HepG2 (cell line): ENCODE measurements at regions not wholly inside any gene's neighbourhood (a gene's known extent, or its start where the extent isn't known, plus 50 kb on each side); places are given as distances from the start of the nearest gene placed in this dataset.

Experiments
- ATRX ChIP-seq: sonication (generic); formaldehyde crosslinking; IDR thresholded peaks from 2 replicates; pipeline ENCODE4 v1.4.0; 2020; ENCODE audit warnings: missing genetic modification reagents, borderline replicate concordance
- BORCS8-MEF2B ChIP-seq: sonication (generic); formaldehyde crosslinking; IDR thresholded peaks from 2 replicates; pipeline ENCODE4 v1.8.0; 2022; ENCODE audit warnings: mild to moderate bottlenecking, missing genetic modification reagents
- DNMT3B ChIP-seq: conservative IDR thresholded peaks from 2 replicates; pipeline ENCODE4 v1.6.1; 2016; ENCODE audit warnings: missing biosample characterization, control low read depth
- GTF3A ChIP-seq: sonication (generic); formaldehyde crosslinking; conservative IDR thresholded peaks from 2 replicates; pipeline ENCODE4 v1.4.0; 2020; ENCODE audit warnings: mild to moderate bottlenecking, missing genetic modification reagents
- KDM5B ChIP-seq: sonication (generic); formaldehyde crosslinking; IDR thresholded peaks from 2 replicates; pipeline ENCODE4 v1.4.0; 2020; ENCODE audit warnings: missing genetic modification reagents, mild to moderate bottlenecking, borderline replicate concordance
- PAX8 ChIP-seq: sonication (generic); formaldehyde crosslinking; IDR thresholded peaks from 2 replicates; pipeline ENCODE4 v1.8.0; 2022; ENCODE audit warnings: mild to moderate bottlenecking, missing genetic modification reagents, borderline replicate concordance
- PITX1 ChIP-seq: sonication (generic); formaldehyde crosslinking; IDR thresholded peaks from 2 replicates; pipeline ENCODE4 v1.5.1; 2020; ENCODE audit warnings: mild to moderate bottlenecking, missing genetic modification reagents
- POGZ ChIP-seq: sonication (generic); formaldehyde crosslinking; IDR thresholded peaks from 2 replicates; pipeline ENCODE4 v1.4.0; 2020; ENCODE audit warnings: mild to moderate bottlenecking, missing genetic modification reagents
- SMAD1 ChIP-seq: sonication (generic); formaldehyde crosslinking; IDR thresholded peaks from 2 replicates; pipeline ENCODE4 v1.4.0; 2020; ENCODE audit warnings: missing genetic modification reagents, low read depth, mild to moderate bottlenecking, borderline replicate concordance
- ZFX ChIP-seq: sonication (generic); formaldehyde crosslinking; IDR thresholded peaks from 2 replicates; pipeline ENCODE4 v1.4.0; 2020; ENCODE audit warnings: mild to moderate bottlenecking, low read depth, missing genetic modification reagents, moderate library complexity
- ZNF136 ChIP-seq: sonication (generic); formaldehyde crosslinking; IDR thresholded peaks from 2 replicates; pipeline ENCODE4 v1.8.1; 2022; ENCODE audit warnings: low read depth, mild to moderate bottlenecking, moderate library complexity, missing genetic modification reagents
- ZNF891 ChIP-seq: sonication (generic); formaldehyde crosslinking; IDR thresholded peaks from 2 replicates; pipeline ENCODE4 v1.5.0; 2020; ENCODE audit warnings: mild to moderate bottlenecking, missing genetic modification reagents
- TF ChIP-seq, protein P1 (sequence below): sonication (generic); formaldehyde crosslinking; IDR thresholded peaks from 2 replicates; pipeline ENCODE4 v1.5.1; 2020; ENCODE audit warnings: mild to moderate bottlenecking, missing genetic modification reagents, moderate library complexity
- TF ChIP-seq, protein P2 (sequence below): sonication (generic); formaldehyde crosslinking; conservative IDR thresholded peaks from 2 replicates; pipeline ENCODE4 v1.8.0; 2022; ENCODE audit warnings: low read depth, missing genetic modification reagents
- TF ChIP-seq, protein P3 (sequence below): sonication (generic); formaldehyde crosslinking; conservative IDR thresholded peaks from 2 replicates; pipeline ENCODE4 v1.4.0; 2020; ENCODE audit warnings: missing genetic modification reagents
- TF ChIP-seq, protein P4 (sequence below): sonication (generic); formaldehyde crosslinking; IDR thresholded peaks from 2 replicates; pipeline ENCODE4 v1.8.0; 2022; ENCODE audit warnings: mild to moderate bottlenecking, missing genetic modification reagents; ENCODE audit not compliant: insufficient replicate concordance
- TF ChIP-seq, protein P5 (sequence below): sonication (generic); formaldehyde crosslinking; IDR thresholded peaks from 2 replicates; pipeline ENCODE4 v1.9.0; 2022; ENCODE audit warnings: missing genetic modification reagents, mild to moderate bottlenecking, borderline replicate concordance
- TF ChIP-seq, protein P6 (sequence below): IDR thresholded peaks from 2 replicates; pipeline ENCODE4 v1.6.1; 2012; ENCODE audit warnings: inconsistent platforms

DNA sequence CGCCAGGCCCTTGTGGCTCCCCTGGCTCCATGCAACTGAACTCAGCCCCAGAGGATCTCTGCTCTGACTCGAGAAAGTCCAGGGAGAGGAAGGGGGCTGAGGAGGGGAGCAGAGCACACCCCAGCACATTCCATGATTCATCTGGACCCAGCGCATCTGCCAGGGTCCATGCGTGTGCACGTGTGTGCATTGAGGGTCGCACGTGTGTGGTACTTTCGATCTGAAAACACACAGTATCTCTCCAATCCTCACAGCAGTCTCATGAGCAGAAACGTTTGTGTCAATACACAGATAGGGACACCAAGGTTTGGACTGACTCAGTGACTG is 146.4 kb upstream of the ID2 start (continued):
- TF ChIP-seq, protein P1, sequence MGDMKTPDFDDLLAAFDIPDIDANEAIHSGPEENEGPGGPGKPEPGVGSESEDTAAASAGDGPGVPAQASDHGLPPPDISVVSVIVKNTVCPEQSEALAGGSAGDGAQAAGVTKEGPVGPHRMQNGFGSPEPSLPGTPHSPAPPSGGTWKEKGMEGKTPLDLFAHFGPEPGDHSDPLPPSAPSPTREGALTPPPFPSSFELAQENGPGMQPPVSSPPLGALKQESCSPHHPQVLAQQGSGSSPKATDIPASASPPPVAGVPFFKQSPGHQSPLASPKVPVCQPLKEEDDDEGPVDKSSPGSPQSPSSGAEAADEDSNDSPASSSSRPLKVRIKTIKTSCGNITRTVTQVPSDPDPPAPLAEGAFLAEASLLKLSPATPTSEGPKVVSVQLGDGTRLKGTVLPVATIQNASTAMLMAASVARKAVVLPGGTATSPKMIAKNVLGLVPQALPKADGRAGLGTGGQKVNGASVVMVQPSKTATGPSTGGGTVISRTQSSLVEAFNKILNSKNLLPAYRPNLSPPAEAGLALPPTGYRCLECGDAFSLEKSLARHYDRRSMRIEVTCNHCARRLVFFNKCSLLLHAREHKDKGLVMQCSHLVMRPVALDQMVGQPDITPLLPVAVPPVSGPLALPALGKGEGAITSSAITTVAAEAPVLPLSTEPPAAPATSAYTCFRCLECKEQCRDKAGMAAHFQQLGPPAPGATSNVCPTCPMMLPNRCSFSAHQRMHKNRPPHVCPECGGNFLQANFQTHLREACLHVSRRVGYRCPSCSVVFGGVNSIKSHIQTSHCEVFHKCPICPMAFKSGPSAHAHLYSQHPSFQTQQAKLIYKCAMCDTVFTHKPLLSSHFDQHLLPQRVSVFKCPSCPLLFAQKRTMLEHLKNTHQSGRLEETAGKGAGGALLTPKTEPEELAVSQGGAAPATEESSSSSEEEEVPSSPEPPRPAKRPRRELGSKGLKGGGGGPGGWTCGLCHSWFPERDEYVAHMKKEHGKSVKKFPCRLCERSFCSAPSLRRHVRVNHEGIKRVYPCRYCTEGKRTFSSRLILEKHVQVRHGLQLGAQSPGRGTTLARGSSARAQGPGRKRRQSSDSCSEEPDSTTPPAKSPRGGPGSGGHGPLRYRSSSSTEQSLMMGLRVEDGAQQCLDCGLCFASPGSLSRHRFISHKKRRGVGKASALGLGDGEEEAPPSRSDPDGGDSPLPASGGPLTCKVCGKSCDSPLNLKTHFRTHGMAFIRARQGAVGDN (CRISPR knock-in tag), result peak; percentile 67
- TF ChIP-seq PITX1 (0 out of 2 replicates have a peak, but pooled peaks have one; percentile 39), ZNF891 (CRISPR knock-in tag) (0 out of 2 replicates have a peak, but pooled peaks have one; percentile 9), DNMT3B (no peak), SMAD1 (peak; percentile 59; the same call in 1 of the 2 replicates), ZNF136 (no peak), PAX8 (no peak), KDM5B (CRISPR knock-in tag) (peak; percentile 60; the same call in 1 of the 2 replicates), GTF3A (CRISPR knock-in tag) (0 out of 2 replicates have a peak, but pooled peaks have one; percentile 31), ATRX (CRISPR knock-in tag) (no peak), POGZ (0 out of 2 replicates have a peak, but pooled peaks have one; percentile 3), BORCS8-MEF2B (CRISPR knock-in tag) (0 out of 2 replicates have a peak, but pooled peaks have one; percentile 13), ZFX (peak; percentile 46; the same call in 1 of the 2 replicates)
- TF ChIP-seq, protein P2, sequence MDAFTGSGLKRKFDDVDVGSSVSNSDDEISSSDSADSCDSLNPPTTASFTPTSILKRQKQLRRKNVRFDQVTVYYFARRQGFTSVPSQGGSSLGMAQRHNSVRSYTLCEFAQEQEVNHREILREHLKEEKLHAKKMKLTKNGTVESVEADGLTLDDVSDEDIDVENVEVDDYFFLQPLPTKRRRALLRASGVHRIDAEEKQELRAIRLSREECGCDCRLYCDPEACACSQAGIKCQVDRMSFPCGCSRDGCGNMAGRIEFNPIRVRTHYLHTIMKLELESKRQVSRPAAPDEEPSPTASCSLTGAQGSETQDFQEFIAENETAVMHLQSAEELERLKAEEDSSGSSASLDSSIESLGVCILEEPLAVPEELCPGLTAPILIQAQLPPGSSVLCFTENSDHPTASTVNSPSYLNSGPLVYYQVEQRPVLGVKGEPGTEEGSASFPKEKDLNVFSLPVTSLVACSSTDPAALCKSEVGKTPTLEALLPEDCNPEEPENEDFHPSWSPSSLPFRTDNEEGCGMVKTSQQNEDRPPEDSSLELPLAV, result no peak
- TF ChIP-seq, protein P3, sequence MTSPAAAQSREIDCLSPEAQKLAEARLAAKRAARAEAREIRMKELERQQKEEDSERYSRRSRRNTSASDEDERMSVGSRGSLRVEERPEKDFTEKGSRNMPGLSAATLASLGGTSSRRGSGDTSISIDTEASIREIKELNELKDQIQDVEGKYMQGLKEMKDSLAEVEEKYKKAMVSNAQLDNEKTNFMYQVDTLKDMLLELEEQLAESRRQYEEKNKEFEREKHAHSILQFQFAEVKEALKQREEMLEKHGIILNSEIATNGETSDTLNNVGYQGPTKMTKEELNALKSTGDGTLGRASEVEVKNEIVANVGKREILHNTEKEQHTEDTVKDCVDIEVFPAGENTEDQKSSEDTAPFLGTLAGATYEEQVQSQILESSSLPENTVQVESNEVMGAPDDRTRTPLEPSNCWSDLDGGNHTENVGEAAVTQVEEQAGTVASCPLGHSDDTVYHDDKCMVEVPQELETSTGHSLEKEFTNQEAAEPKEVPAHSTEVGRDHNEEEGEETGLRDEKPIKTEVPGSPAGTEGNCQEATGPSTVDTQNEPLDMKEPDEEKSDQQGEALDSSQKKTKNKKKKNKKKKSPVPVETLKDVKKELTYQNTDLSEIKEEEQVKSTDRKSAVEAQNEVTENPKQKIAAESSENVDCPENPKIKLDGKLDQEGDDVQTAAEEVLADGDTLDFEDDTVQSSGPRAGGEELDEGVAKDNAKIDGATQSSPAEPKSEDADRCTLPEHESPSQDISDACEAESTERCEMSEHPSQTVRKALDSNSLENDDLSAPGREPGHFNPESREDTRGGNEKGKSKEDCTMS (CRISPR knock-in tag), result no peak
- TF ChIP-seq, protein P4, sequence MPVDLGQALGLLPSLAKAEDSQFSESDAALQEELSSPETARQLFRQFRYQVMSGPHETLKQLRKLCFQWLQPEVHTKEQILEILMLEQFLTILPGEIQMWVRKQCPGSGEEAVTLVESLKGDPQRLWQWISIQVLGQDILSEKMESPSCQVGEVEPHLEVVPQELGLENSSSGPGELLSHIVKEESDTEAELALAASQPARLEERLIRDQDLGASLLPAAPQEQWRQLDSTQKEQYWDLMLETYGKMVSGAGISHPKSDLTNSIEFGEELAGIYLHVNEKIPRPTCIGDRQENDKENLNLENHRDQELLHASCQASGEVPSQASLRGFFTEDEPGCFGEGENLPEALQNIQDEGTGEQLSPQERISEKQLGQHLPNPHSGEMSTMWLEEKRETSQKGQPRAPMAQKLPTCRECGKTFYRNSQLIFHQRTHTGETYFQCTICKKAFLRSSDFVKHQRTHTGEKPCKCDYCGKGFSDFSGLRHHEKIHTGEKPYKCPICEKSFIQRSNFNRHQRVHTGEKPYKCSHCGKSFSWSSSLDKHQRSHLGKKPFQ, result no peak
- TF ChIP-seq, protein P5, sequence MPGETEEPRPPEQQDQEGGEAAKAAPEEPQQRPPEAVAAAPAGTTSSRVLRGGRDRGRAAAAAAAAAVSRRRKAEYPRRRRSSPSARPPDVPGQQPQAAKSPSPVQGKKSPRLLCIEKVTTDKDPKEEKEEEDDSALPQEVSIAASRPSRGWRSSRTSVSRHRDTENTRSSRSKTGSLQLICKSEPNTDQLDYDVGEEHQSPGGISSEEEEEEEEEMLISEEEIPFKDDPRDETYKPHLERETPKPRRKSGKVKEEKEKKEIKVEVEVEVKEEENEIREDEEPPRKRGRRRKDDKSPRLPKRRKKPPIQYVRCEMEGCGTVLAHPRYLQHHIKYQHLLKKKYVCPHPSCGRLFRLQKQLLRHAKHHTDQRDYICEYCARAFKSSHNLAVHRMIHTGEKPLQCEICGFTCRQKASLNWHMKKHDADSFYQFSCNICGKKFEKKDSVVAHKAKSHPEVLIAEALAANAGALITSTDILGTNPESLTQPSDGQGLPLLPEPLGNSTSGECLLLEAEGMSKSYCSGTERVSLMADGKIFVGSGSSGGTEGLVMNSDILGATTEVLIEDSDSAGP, result peak; percentile 10; the same call in 1 of the 2 replicates
- TF ChIP-seq, protein P6, sequence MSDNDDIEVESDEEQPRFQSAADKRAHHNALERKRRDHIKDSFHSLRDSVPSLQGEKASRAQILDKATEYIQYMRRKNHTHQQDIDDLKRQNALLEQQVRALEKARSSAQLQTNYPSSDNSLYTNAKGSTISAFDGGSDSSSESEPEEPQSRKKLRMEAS, result peak; percentile 47; the same call in 1 of the 2 replicates
